CD4-positive, alpha-beta T cell (primary cell): ENCODE measurements at regions not wholly inside any gene's neighbourhood (a gene's known extent, or its start where the extent isn't known, plus 50 kb on each side); places are given as distances from the start of the nearest gene placed in this dataset.

Source experiments
- ATAC-seq: fragments of 200-7000 bp; cut with Tn5 transposase; one replicate; pipeline ENCODE4 v1.10.0; 2022; ENCODE audit warnings: mild to moderate bottlenecking; ENCODE audit not compliant: poor library complexity
- CTCF ChIA-PET: fragments of 350-600 bp; sonication (Branson Sonifier 250); formaldehyde crosslinking; loops from one replicate; lab custom pipeline; 2021; ENCODE audit warnings: antibody characterized with exemption, inconsistent platforms; lab: Charles Lee
- POLR2A ChIA-PET: fragments of 350-600 bp; sonication (Branson Sonifier 250); formaldehyde crosslinking; loops from one replicate; lab custom pipeline; 2021; ENCODE audit warnings: antibody characterized with exemption, inconsistent platforms; lab: Charles Lee
- DNase-seq, 14 experiments: peaks; one replicate each; pipeline ENCODE4 v3.0.0-alpha.2; 2013 to 2020; ENCODE audit warnings: mixed read lengths in 2 of 14
- H3K27ac ChIP-seq, 2 donors: one replicate each; pipeline versions ENCODE4 v1.5.1 to v1.7.0; 2013; ENCODE audit warnings: low read length in 2 of 2, low read depth in 1 of 2, mild to moderate bottlenecking in 1 of 2
- H3K27me3 ChIP-seq, 2 experiments: 1 replicate in 1 of 2; 2 replicates in 1 of 2; pipeline versions ENCODE4 v1.6.1 to v1.7.0; 2013; ENCODE audit warnings: low read length in 2 of 2, control low read depth in 1 of 2, mild to moderate bottlenecking in 1 of 2, moderate library complexity in 1 of 2; ENCODE audit not compliant: insufficient read depth in 2 of 2, control insufficient read depth in 1 of 2
- H3K36me3 ChIP-seq: one replicate; pipeline ENCODE4 v1.6.1; 2013; ENCODE audit warnings: low read length, control low read depth; ENCODE audit not compliant: insufficient read depth
- H3K4me1 ChIP-seq: one replicate; pipeline ENCODE4 v1.6.1; 2013; ENCODE audit warnings: low read length, control low read depth; ENCODE audit not compliant: insufficient read depth
- H3K4me3 ChIP-seq: one replicate; pipeline ENCODE4 v1.5.1; 2013; ENCODE audit warnings: mild to moderate bottlenecking, low read length, moderate library complexity
- H3K9me3 ChIP-seq, 2 experiments: 1 replicate in 1 of 2; 2 replicates in 1 of 2; pipeline versions ENCODE4 v1.6.1 to v1.7.0; 2013; ENCODE audit warnings: low read length in 2 of 2, mild to moderate bottlenecking in 2 of 2, control low read depth in 1 of 2, moderate library complexity in 1 of 2; ENCODE audit not compliant: control insufficient read depth in 1 of 2, insufficient read depth in 1 of 2
- H3K27ac Mint-ChIP-seq: one replicate; pipeline ENCODE4 v1.8.0; 2020; ENCODE audit warnings: mixed read lengths
- H3K27me3 Mint-ChIP-seq: one replicate; pipeline ENCODE4 v1.8.0; 2021; ENCODE audit warnings: mixed read lengths
- H3K36me3 Mint-ChIP-seq: one replicate; pipeline ENCODE4 v1.8.0; 2021; ENCODE audit warnings: low read depth, mixed read lengths
- H3K4me1 Mint-ChIP-seq: one replicate; pipeline ENCODE4 v1.8.0; 2021; ENCODE audit warnings: low read depth, mixed read lengths
- H3K4me3 Mint-ChIP-seq: one replicate; pipeline ENCODE4 v1.8.0; 2020; ENCODE audit warnings: mild to moderate bottlenecking, mixed read lengths
- H3K9me3 Mint-ChIP-seq: one replicate; pipeline ENCODE4 v1.8.0; 2020; ENCODE audit warnings: mixed read lengths
- intact Hi-C, 2 experiments: fragments of 100-400 bp; cut with DNase I in 1 of 2; cut with micrococcal nuclease in 1 of 2; formaldehyde crosslinking; loops; one replicate each; pipeline versions ENCODE4 v1.15.1 to v1.9.0; 2023 to 2025; cut with DNase I, micrococcal nuclease
- TF ChIP-seq, protein P1 (sequence below): fragments of 200-600 bp; IDR thresholded peaks from one replicate; pipeline ENCODE4 v1.8.0; 2022; ENCODE audit warnings: antibody characterized with exemption, mild to moderate bottlenecking

DNA sequence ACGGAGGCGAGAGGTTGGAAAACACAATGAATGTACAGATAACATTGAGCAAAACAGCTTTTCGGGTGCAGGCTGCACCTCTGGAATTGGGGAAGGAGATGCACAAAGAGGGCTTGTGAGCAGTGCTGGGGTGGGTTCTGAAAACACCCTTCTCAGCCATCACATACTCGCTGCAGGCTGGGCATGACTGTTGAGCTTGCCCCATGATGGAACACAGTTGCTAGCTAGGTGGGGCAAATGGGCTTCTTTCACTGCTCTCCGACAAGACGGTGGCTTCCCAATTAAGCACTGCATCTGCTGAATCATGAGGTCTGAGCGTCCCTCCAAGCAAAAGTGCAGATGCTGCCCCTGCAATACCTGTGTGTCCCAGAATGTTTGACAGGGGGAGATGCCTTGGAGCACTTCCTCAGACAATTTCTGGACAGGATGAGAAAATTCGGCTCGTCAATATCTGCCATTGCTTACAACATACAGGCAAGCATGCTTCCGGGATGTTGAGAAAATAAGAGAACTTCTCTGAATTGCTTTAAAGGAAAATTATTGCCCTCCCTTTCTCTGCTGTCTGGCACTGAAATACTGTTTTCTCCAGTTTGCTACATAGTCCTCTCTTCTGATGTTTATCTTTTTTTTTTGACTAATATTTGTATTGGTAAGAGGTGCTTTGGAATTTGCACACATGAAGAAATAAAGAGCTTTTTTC is 77.3 kb upstream of the SH3BP4 start:
- Mint-ChIP-seq H3K9me3 (no peaks in the 10 kb centered on the region), H3K27ac (no peak overlapping the region), H3K27me3 (peaks cover 19% of the 10 kb centered on the region), H3K4me1 (no peaks in the 10 kb centered on the region), H3K36me3 (no peaks in the 10 kb centered on the region), H3K4me3 (no peak overlapping the region)
- Histone ChIP-seq H3K27me3 (peaks cover 0 to 2% of the 10 kb centered on the region in 2 experiments), H3K4me3 (no peak overlapping the region), H3K27ac (no peak overlapping the region), H3K4me1 (no peaks in the 10 kb centered on the region), H3K36me3 (no peaks in the 10 kb centered on the region), H3K9me3 (peaks cover 0 to 5% of the 10 kb centered on the region in 2 experiments)
- intact Hi-C loops: no loop called here
- ChIA-PET POLR2A (no interaction called here), CTCF (no interaction called here)
- TF ChIP-seq, protein P1, sequence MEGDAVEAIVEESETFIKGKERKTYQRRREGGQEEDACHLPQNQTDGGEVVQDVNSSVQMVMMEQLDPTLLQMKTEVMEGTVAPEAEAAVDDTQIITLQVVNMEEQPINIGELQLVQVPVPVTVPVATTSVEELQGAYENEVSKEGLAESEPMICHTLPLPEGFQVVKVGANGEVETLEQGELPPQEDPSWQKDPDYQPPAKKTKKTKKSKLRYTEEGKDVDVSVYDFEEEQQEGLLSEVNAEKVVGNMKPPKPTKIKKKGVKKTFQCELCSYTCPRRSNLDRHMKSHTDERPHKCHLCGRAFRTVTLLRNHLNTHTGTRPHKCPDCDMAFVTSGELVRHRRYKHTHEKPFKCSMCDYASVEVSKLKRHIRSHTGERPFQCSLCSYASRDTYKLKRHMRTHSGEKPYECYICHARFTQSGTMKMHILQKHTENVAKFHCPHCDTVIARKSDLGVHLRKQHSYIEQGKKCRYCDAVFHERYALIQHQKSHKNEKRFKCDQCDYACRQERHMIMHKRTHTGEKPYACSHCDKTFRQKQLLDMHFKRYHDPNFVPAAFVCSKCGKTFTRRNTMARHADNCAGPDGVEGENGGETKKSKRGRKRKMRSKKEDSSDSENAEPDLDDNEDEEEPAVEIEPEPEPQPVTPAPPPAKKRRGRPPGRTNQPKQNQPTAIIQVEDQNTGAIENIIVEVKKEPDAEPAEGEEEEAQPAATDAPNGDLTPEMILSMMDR: no peak
- DNase-seq (no peak), ATAC-seq (no peak)

DNA sequence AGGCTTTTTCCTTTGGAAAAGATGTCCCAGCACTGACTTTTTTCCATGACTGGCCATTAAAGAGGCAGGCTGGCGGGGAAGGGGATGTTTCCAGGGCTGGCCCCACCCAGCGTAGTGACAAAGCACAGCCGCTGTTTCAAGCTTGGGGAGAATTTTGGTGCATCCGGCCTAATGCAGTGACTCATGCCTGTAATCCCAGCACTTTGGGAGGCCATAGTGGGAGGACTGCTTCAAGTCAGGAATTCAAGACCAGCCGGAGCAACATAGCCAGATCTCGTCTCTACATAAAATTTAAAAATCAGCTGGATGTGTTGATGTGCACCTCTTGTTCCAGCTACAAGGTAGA is 78.0 kb upstream of the SH3BP4 start:
- no peak for DNase-seq
- no peak for ATAC-seq
- H3K27ac ChIP-seq: no peak overlapping the region
- Mint-ChIP-seq H3K27ac (no peak overlapping the region), H3K36me3 (no peaks in the 10 kb centered on the region), H3K9me3 (no peaks in the 10 kb centered on the region), H3K27me3 (peaks cover 15% of the 10 kb centered on the region), H3K4me1 (no peaks in the 10 kb centered on the region), H3K4me3 (no peak overlapping the region)
- TF ChIP-seq, protein P1: no peak
- peaks cover 0 to 5% of the 10 kb centered on the region in 2 experiments for H3K9me3 ChIP-seq
- CTCF ChIA-PET: no interaction called here
- intact Hi-C loops: no loop called here
- H3K36me3 ChIP-seq: no peaks in the 10 kb centered on the region
- POLR2A ChIA-PET: no interaction called here
- H3K4me1 ChIP-seq: no peaks in the 10 kb centered on the region
- H3K4me3 ChIP-seq: no peak overlapping the region
- peaks cover 0 to 2% of the 10 kb centered on the region in 2 experiments for H3K27me3 ChIP-seq

DNA sequence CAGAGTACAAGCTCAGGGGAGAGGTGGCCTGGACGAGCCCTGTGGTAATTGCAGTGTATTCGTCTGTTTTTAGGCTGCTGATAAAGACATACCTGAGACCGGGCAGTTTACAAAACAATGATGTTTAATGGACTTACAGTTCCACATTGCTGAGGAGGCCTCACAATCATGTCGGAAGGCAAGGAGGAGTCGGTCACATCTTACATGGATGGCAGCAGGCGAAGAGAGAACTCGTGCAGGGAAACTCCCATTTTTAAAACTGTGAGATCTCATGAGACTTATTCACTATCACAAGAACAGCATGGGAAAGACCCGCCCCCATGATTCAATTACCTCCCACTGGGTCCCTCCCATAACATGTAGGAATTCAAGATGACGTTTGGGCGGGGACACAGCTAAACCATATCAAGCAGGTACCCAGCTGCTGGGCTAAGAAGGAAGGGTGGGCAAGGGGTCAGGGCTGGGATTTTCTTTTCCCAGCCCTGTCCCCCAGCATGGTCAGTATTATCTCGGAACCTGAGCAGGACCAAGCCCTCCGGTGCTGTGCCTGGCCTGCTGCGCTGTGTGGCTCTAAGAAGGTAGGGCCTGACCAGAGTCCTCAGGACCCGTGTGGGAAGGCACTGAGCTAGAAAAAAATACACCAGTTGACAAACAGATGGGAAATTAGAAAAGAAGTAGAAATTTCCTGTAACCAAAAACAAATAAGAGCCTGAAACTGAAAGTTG is 78.6 kb upstream of the SH3BP4 start:
- POLR2A ChIA-PET: no interaction called here
- Mint-ChIP-seq H3K36me3 (no peaks in the 10 kb centered on the region), H3K27me3 (peaks cover 15% of the 10 kb centered on the region), H3K4me1 (no peaks in the 10 kb centered on the region), H3K4me3 (no peak overlapping the region), H3K9me3 (no peaks in the 10 kb centered on the region), H3K27ac (no peak overlapping the region)
- peaks cover 0 to 2% of the 10 kb centered on the region in 2 experiments for H3K27me3 ChIP-seq
- ATAC-seq (no peak), DNase-seq (no peak)
- intact Hi-C loops: no loop called here
- TF ChIP-seq, protein P1: no peak
- no peaks in the 10 kb centered on the region for H3K4me1 ChIP-seq
- H3K4me3 ChIP-seq: no peak overlapping the region
- CTCF ChIA-PET: no interaction called here
- peaks cover 0 to 5% of the 10 kb centered on the region in 2 experiments for H3K9me3 ChIP-seq
- H3K27ac ChIP-seq: no peak overlapping the region
- H3K36me3 ChIP-seq: no peaks in the 10 kb centered on the region
